HEK293 (cell line): ENCODE measurements at regions not wholly inside any gene's neighbourhood (a gene's known extent, or its start where the extent isn't known, plus 50 kb on each side); places are given as distances from the start of the nearest gene placed in this dataset.

ENCODE experiments used
- ATF2 ChIP-seq: fragments of 450-650 bp; formaldehyde crosslinking; IDR thresholded peaks from 2 replicates; pipeline ENCODE4 v1.5.1; 2016; ENCODE audit warnings: missing biosample characterization, missing genetic modification characterization, low read depth
- CTCF ChIP-seq: fragments of 450-650 bp; formaldehyde crosslinking; IDR thresholded peaks from 2 replicates; pipeline ENCODE4 v1.5.1; 2016; ENCODE audit warnings: missing biosample characterization, missing genetic modification characterization
- YY1 ChIP-seq: fragments of 450-650 bp; formaldehyde crosslinking; IDR thresholded peaks from 2 replicates; pipeline ENCODE4 v1.5.1; 2018; ENCODE audit warnings: missing biosample characterization, missing genetic modification characterization
- ZNF121 ChIP-seq: fragments of 450-650 bp; formaldehyde crosslinking; IDR thresholded peaks from 2 replicates; pipeline ENCODE4 v1.5.1; 2016; ENCODE audit warnings: missing biosample characterization, missing genetic modification characterization
- ZNF174 ChIP-seq: fragments of 450-650 bp; formaldehyde crosslinking; IDR thresholded peaks from 2 replicates; pipeline ENCODE4 v1.5.0; 2017; ENCODE audit warnings: missing biosample characterization, mild to moderate bottlenecking, missing genetic modification characterization
- ZNF274 ChIP-seq, 2 experiments: fragments of 200-500 bp in 1 of 2; fragments of 450-650 bp in 1 of 2; sonication (Bioruptor generic) in 1 of 2; formaldehyde crosslinking in 1 of 2; IDR thresholded peaks; 2 replicates each; pipeline versions ENCODE4 v1.5.1 to v1.6.1; 2014 to 2016; ENCODE audit warnings: borderline replicate concordance in 1 of 2, inconsistent platforms in 1 of 2, low read length in 1 of 2, missing biosample characterization in 1 of 2, missing genetic modification characterization in 1 of 2
- TF ChIP-seq, protein P1 (sequence below): fragments of 450-650 bp; formaldehyde crosslinking; IDR thresholded peaks from 2 replicates; pipeline ENCODE4 v1.5.1; 2016; ENCODE audit warnings: missing biosample characterization, missing genetic modification characterization
- TF ChIP-seq, protein P2 (sequence below): fragments of 450-650 bp; formaldehyde crosslinking; IDR thresholded peaks from 2 replicates; pipeline ENCODE4 v1.5.1; 2016; ENCODE audit warnings: missing biosample characterization, missing genetic modification characterization, low read depth

GRCh38 chrX:724256-724655 is 93.7 kb downstream of the SHOX start:
- TF ChIP-seq ZNF174 (no peak), CTCF (tag by site-specific recombination) (no peak), ZNF274 (IDR thresholded peaks at IDR 0.05; ENCODE audit: low read length) (no peak), ZNF274 (tag by site-specific recombination; IDR thresholded peaks at IDR 0.05; ENCODE audit: borderline replicate concordance) (no peak), ATF2 (tag by site-specific recombination) (no peak), ZNF121 (tag by site-specific recombination) (no peak), YY1 (tag by site-specific recombination) (no peak)
- TF ChIP-seq, protein P1, sequence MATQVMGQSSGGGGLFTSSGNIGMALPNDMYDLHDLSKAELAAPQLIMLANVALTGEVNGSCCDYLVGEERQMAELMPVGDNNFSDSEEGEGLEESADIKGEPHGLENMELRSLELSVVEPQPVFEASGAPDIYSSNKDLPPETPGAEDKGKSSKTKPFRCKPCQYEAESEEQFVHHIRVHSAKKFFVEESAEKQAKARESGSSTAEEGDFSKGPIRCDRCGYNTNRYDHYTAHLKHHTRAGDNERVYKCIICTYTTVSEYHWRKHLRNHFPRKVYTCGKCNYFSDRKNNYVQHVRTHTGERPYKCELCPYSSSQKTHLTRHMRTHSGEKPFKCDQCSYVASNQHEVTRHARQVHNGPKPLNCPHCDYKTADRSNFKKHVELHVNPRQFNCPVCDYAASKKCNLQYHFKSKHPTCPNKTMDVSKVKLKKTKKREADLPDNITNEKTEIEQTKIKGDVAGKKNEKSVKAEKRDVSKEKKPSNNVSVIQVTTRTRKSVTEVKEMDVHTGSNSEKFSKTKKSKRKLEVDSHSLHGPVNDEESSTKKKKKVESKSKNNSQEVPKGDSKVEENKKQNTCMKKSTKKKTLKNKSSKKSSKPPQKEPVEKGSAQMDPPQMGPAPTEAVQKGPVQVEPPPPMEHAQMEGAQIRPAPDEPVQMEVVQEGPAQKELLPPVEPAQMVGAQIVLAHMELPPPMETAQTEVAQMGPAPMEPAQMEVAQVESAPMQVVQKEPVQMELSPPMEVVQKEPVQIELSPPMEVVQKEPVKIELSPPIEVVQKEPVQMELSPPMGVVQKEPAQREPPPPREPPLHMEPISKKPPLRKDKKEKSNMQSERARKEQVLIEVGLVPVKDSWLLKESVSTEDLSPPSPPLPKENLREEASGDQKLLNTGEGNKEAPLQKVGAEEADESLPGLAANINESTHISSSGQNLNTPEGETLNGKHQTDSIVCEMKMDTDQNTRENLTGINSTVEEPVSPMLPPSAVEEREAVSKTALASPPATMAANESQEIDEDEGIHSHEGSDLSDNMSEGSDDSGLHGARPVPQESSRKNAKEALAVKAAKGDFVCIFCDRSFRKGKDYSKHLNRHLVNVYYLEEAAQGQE, result no peak
- TF ChIP-seq, protein P2, sequence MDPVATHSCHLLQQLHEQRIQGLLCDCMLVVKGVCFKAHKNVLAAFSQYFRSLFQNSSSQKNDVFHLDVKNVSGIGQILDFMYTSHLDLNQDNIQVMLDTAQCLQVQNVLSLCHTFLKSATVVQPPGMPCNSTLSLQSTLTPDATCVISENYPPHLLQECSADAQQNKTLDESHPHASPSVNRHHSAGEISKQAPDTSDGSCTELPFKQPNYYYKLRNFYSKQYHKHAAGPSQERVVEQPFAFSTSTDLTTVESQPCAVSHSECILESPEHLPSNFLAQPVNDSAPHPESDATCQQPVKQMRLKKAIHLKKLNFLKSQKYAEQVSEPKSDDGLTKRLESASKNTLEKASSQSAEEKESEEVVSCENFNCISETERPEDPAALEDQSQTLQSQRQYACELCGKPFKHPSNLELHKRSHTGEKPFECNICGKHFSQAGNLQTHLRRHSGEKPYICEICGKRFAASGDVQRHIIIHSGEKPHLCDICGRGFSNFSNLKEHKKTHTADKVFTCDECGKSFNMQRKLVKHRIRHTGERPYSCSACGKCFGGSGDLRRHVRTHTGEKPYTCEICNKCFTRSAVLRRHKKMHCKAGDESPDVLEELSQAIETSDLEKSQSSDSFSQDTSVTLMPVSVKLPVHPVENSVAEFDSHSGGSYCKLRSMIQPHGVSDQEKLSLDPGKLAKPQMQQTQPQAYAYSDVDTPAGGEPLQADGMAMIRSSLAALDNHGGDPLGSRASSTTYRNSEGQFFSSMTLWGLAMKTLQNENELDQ (tag by site-specific recombination), result no peak
